NCI-H1694 (cell line): ENCODE measurements at regions not wholly inside any gene's neighbourhood (a gene's known extent, or its start where the extent isn't known, plus 50 kb on each side); places are given as distances from the start of the nearest gene placed in this dataset.

ENCODE experiments used
- DNase-seq: peaks from one replicate; lab custom pipeline; 2025; lab: John Stamatoyannopoulos, UW

DNA sequence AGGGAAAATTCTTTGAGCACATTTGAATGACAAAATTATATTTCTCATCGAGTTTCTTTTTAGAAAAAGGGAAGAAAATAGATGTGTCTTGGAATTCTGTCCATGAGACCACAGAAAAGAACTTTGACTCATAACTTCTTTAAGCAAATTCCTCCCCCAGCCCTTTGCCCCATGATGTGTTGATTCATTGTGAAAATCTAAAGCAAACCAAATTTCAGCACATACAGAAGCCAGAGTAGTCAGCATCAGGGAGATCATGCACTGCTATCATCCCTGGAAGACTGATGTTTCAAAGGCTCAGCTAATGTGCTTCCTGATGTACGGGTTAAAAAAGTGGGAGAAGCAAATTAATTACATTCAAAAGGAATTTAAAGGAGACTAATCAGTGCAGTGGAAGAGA lies 159.7 kb downstream of the FAT3 start:
- DNase-seq = no peak

DNA sequence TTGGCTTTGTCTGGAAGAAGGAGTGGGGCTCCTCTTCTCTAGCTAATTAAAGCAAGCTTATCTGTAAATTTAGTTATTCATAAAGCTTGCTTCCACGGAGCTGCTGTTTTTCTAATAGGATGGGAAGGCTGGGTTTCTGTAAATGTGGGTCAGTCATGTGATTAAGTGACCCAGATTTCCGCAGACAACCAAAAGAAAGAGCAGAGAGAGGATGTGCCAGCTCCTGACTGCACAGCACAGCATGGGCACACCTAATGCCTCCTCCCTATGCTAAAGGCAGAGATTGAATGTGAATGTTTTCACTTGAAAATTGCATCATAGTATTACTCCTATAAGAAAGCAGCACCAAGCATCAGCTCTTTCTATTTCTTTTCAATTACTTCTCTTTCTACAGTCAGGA lies 160.2 kb downstream of the FAT3 start:
- DNase-seq = no peak

DNA sequence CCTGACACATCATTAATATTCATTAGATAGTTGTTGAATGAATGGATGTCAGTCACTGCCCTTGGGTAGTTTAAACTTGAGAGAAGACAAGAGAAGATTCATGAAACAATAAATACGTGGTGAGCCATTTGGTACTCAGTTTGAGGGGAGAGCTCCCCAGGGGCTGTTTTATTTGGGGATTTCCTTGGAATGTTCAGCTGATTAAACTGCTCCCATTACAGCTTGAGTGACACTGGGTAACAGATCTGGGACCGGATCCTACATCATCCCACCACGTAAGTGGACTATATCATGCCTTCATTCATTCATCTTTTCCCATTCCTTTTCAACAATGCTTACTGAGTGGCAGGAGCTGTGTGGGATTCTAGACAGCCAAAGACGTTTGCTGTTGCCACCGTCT lies 162.0 kb downstream of the FAT3 start:
- no peak for DNase-seq

DNA sequence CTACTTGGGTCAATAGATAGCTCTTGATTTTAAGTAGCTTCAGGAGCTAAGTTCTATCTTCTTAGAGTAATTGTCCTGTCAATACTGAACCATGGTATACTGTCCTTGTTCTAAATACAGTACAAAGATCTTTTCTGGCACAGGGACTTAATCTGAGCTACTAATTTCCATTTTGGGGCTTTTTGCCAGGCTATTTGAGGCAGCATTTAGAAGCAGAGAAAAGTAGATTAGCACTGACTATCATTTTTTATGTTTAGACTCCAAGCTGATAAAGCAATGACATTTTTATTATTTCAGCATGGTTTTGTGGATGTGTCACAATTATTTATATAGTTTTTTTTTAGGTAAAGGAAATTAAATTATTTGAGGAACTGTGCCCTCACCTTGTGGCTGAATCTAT lies 163.2 kb downstream of the FAT3 start:
- no peak for DNase-seq

DNA sequence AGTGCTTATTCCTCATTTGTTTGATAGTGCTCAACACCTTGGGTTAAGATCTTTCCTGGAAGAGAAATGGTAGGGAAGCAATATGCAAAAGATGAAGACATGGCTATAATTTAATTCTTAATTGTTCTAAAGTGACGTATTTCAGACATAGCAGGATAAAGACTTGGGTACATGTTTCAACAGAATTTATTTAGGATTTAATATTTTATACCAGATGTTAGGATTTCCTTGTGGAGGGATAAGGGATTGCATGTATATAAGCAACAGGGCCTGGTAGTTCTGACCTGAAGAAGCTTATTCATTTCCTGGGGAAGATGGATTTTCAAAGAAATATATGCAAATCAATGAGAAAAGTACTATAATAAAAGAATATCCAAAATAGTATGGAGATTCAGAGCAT lies 163.8 kb downstream of the FAT3 start:
- DNase-seq = no peak

DNA sequence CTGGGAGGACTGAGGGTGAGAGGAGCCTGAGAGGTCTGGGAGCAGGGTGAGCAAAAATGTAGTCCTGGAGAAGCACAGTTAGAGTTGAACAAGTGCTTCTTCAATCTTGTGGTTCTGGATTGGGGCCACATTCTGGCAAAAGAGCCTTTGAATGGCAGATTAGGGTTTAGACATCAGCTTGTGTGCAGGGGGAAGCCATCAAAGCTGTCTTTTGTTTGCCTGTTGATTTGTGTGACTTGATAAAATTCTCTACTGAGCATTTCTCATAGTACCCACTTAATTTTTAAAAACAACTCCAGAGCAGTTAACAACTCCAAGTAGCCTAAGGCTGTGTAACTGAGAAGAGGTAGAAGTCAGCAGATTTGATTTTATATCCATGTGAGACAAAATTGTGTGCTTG lies 166.2 kb downstream of the FAT3 start:
- no peak for DNase-seq

DNA sequence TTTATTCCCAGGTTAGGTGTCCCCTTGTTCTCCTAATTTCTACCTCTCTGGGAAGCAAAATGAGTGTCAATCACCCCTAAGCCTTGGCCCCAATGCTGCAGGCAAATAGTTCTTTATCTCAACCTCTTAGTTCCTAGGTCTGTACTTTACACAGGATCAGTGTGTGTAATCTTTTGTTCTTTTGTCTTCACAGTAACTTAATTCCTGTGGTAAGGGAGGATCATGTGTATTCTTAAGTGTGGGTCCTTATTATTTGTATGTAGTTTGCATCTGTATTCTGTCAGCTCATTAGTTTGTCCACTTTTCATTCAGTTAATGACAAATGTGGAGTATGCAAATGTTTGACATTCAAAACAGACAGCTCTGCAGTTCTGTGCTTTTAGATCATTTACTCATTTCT lies 166.7 kb downstream of the FAT3 start:
- no peak for DNase-seq

DNA sequence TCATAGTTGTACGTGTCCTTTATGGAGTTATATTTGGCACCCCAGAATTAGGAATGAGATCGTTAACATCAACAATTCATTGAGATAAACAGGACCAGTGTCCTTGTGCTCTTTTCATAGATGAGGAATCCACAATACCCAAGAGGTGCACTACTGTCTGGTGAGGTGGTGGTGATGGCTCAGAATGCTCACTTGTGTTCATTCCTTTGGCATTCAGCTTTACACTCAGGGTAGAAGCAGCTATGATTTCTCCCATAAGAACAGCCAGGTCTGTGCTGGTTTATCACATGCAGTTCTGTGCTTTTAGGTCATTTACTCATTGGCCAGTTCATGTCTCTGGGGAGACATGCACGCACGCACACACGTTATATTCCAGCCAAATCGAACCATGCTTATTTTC lies 167.2 kb downstream of the FAT3 start:
- no peak for DNase-seq

DNA sequence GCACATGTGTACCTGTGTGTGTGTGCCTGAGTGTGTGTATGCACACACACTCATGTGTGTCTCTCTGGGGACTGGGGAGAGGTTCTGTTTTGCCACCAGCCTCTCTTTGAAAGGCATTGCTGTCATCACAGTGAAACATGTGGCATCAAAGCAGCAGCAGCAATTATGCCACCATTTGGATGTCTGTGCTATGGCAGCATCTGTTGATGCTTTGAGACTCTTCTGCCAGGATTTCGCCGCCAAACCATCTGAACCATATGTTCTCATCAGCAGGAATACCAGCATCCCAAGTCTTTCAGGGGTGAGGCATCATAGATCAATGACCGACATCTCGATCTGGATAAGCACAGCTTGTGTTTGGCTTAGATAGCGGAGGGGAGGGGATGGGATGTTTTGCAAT lies 168.6 kb downstream of the FAT3 start:
- peak; percentile 87 for DNase-seq

DNA sequence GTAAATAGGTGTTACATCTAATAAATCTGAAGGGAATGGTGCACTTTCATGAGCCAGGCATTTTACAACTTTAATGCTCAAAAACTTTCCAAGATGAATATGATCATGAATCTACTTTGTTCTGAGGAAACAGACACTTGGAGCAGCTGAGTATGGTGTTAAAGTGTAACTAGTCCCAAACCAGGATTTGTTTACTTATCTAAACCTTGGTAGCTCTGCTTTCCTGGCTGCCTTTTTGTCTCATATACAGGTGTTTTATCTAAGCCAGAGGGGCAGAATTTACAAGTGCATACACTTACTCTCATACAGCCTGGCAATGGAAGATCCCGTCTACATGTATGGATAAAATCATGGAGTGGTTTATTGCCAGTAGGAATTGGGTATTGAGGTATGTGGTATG lies 171.5 kb downstream of the FAT3 start:
- DNase-seq = no peak

DNA sequence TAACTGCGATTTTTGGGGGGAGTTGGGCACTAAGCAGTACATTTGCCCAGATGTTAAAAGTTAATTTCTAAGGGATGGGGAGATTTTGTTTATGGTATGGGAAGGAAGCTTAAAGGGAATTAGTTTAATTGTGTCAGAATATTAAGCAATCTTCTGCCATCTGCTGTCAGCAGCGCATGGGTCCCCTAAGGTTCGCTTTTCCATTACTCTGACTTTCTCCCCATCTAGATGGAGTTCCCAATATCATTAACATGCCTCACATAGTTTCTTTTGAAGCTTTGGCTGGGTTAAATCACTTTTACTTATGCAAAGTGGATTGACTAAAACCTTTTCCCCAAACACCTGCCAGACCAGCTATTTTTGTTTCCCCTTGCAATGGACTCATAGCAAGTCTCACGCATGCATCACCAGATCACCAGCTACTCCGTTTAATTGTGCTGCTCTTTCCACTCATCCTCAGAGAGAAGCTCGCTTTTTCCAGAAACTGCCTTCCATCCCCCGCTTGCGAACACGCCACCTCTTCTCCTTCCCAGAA lies 172.7 kb downstream of the FAT3 start:
- DNase-seq = no peak

DNA sequence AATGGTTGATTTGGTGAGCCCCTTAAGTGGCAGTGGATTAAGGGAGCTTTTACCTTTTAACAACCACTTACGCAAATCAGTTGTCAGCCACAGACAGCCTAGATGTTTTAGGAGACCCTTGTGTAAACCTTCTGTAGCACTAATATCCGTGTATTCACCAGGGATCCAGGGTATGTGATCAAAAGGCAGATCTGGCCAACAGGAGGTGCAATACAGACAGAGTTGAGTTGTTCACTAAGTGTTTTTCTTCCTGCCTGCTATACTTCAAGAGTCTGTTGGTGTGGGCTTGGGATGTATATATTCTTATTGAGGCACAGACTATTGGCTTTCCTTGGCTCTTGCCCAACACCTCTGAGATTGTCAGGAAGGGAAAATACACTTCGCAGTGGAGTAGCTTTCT lies 175.1 kb downstream of the FAT3 start:
- DNase-seq = no peak

DNA sequence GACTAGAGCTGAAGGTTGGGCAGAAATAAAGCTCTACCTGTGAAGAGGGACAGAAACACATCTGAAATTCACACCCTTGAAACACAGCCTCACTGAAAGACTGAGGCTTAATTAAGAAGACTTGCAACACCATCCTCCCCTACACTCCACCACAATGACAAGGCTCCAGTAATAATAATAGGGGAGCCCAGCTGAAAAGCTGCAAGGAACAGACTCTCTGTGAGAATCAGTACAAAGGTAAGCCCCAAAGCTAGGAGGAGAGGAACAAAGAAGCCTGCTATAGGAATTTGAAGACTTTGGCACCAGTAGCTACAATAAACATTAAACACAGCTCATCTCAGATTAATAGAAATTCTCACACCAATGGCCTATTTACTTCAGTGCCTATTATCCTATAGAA lies 176.9 kb downstream of the FAT3 start:
- no peak for DNase-seq

DNA sequence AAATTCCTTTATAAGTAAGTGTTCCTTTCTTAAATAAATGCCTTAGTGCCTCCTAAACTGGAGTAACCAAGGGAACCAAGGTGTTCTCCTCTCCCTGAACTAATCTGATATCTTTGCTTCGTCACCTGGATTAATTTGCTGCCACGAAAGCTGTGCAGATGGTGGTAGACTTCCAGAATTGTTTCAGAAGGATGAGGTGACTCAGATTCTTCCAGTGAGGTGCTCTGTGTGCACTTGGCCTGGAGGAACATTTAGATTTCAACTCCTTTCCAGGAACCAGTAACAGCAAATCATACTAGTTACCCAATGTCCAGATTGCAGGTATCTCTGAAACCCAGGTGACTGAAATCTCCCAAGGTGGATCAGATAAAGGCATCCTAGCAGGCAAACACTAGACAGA lies 181.9 kb downstream of the FAT3 start:
- no peak for DNase-seq

DNA sequence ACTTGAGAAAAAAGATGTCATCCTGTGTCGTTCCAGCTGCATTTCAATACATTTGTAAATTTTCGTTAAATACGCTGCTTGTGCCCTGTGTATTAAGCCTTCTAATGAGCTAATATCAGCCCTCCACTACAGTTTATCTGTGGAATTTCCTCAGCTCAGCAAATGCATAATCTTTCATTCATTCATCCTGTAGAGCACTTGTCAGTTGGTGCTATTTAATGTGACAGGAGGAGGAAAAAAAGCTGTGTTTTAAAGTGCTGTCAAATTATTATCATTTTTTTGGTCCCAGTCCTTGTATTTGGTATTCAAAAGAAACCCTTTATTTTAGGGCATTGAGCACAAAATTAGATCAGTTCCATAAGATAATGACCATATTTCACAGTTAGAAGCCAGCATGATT lies 184.7 kb downstream of the FAT3 start:
- DNase-seq = no peak

DNA sequence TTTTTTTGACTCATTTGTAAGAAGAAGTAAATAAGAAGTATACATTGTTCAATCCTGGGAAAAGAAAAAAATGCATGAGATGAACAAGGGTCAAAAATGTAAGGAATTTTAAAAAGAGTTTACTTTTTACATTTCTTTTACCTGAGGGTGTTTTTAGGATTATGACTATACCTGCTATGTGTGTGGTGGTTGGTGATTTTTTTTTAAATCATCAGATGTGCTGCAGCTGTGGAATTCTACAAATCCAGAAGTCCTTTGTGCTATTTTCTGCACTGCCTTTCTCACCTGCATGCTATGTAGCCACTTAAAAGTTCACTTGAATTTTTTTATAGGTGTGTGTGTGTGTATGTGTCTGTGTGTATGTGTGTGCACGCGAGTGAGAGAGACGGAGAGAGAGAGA lies 185.3 kb downstream of the FAT3 start:
- no peak for DNase-seq

DNA sequence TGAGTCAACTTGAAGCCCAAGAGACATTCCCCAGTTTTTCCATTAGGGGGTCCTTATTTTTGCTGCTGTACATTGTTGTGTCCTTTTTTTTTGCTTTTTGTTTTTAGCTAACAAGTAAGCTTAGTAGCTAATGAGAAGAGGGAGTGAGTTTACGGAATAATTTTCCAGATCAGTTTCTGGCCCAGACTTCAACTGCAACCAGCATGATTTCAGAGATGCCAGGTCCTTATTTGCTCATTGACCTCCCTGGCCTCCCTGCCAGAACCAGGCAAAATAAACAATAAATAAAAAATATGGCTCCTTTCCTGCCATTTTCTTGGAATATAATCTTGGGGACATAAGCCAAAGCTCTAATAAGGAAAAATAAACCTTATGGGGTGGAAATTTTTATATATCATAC lies 185.9 kb downstream of the FAT3 start:
- no peak for DNase-seq

DNA sequence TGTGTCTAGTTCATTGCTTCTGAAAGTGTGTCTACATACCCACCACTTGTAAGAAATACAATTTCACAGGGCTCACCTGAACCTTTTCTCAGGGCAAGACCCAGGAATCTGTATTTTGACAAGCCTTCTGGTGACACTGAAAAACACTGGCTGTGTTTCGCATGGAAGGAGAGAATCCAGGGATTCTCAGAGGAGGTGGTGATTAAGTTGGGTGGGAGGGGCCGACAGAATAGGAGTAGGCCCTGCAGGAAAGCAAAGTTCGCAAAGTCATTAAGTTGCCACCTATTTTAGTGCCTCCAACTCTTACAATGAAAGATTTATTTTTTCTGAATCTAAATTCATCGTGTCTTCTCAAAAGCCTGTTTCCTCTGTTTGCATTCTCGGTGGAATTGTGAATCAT lies 186.8 kb downstream of the FAT3 start:
- DNase-seq = no peak

DNA sequence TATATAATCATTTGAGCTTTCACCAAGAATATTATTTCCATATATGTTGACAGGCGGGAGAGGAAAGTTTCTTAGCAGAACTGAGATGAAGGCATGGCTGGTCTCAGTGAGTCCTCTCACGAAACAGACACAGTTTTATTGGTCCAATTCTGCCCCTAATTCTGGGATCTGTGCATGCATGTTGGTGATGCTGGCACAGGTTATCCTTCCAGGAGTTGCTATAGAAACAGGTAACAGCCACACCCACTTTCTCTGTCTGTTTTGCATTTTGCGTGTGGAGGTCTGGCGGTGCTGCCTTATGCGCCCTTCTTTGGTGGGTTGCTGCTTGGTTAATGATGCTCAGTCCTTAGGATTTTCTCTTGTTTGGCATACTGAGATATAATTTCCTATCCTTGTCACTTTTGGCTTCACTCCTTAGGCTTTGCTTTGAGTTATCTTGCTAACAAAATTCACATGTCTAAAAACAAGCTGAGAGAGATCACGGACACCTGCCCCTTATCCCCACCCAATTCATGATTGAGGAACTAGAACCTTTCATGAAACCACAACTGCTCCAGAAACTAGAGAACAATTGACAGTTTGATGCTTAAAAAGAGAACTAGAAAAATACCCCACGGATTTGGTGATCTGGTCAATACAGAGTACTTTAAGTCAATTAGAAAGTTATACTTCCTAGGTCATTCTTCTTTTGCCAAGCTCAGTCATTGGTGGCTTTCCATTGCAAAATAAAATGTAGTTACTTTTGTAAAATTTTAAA lies 189.3 kb downstream of the FAT3 start:
- no peak for DNase-seq

DNA sequence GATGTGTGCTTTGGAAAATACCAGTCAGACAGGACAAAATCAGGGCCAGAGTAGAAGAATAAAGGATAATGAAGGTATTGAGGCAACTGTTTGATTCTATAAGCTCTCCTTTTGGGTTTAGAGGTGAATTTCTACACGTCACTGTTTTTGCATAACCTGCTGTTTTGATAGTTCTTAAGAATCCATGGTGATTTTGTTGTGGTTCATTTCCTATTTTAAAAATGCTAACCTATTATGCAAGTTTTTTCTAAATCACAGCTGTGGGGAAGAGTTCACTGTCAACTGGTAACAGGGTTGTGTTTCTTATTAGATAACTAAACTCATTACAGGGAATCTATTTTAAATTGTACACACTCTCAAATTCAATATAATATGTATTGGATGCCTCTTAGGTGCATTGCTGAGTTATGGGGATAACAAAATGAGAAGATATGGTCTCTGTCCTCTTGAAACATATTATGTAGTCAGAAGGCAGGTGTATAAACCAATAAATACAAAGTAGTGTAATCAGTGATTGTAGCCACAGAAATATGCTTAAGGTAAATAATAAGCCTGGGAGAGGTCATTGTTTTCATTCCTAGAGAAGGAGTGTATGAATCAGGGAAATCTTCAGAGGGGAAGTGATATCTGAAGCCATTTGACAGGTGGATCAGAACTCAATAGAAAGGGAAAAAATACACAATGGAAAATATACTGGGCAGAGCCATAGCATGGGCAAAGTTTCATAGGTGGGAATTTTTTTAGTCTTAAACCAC lies 192.5 kb downstream of the FAT3 start:
- DNase-seq = no peak

DNA sequence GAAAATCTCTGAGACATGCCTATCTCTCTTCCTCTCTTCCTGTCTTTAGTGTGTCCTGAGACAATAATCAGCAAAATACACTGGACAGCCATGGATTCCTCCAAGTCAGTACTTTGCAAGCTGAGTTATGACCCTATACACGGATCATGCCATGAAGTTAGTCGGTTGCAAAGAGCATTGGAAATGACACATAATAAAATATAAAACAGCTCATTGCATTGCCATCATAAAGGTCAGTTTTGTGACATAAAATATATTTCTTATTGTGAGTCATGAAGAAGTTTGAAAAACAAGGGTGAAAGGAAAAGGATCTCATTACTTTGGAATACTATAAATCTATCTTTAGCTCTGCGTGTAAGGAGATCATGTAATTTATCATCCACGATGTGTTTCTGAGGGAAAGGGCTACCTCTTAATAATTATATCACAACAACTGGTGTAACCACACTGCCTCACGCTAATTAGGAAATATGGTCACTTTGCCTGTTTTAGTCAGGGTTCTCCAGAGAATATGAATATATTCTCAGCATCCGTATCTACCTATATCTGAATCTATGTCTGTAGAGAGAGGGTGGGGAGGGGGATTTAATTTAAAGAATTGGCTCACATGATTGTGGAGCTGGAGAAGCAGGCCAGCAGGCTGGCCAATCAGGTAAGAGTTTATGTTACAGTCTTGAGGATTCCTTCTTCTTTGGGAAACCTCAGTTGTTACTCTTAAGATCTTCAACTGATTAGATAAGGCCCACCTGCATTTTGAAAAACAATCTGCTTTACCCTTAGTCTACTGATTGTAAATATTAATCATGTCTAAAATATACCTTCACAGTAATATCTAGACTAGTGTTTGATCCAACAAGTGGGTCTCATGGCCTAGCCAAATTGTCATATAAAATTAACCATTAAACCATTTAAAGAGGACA lies 198.8 kb downstream of the FAT3 start:
- no peak for DNase-seq

DNA sequence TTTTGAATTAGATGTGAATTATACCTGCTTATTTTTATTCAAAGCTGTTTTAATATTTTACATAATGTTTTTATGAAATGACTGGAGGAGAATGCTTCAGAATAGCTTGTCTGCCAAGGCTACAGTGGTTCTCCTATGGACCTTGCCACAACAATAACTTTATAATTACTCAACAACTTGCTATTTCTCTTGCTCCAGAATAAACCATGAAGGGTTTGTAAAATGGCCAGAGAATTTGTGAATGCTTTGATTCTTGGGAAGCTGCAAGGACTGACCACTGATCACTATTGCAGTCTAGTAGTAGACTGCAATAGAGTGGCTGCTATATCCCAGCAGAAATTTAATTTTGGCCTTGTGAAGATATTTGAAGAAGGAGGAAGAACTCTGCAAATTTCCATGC lies 199.7 kb downstream of the FAT3 start:
- no peak for DNase-seq

DNA sequence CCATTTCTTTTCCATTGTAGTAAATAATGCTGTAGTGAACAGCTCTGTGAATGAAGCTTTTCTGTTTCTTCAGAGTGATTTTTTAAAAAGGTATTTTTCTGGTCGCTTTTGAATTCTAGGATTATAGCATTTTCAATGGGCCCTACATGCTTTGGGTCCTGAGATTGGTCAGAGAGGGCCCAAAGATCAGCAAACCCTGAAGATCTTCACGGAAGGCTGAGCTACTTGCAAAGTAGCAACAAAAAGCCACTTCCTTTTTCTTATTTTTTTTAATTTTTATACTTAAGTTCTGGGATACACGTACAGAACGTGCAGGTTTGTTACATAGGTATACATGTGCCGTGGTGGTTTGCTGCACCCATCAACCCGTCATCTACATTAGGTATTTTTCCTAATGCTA lies 200.5 kb downstream of the FAT3 start:
- DNase-seq = no peak
